ENCODE measurements at regions not wholly inside any gene's neighbourhood (a gene's known extent, or its start where the extent isn't known, plus 50 kb on each side); places are given as distances from the start of the nearest gene placed in this dataset.

GRCh38 chr5:152584103-152584502 is 179.0 kb upstream of the NMUR2 start:
- H2AFZ ChIP-seq (ENCODE audit: control insufficient read depth, low read depth, low read length) = no peak overlapping the region
- H3K4me1 ChIP-seq (ENCODE audit: control insufficient read depth, insufficient read depth, low read length) = no peaks in the 10 kb centered on the region
- no peak for DNase-seq (ENCODE audit: low read depth, low spot score)
- no peak overlapping the region for H3K9ac ChIP-seq (ENCODE audit: control insufficient read depth, insufficient read depth, low read length)
- intact Hi-C loops (cut with micrococcal nuclease; ENCODE audit: unreplicated experiment) = no loop called here
- H3K4me2 ChIP-seq (ENCODE audit: control insufficient read depth, insufficient read depth) = no peak overlapping the region
- BruUV-seq (replicated peaks) = no TSS peak
- in situ Hi-C loops (cut with MboI) = no loop called here
- no peak for ATAC-seq
- no peaks in the 10 kb centered on the region for H3K27me3 ChIP-seq (replicated peaks in 1 of 2; ENCODE audit: control insufficient read depth in 2 of 2, insufficient read depth in 2 of 2, low read length in 1 of 2)
- 2% methylated on average over 3 of the region's 3 CpGs for WGBS (ENCODE audit: insufficient coverage, insufficient replicate concordance, low lambda C conversion rate, missing lambda C conversion rate)
- no peak overlapping the region for H3K27ac ChIP-seq (ENCODE audit: control insufficient read depth, insufficient read depth)
- ChIA-PET SMC1A (ENCODE audit: uncharacterized antibody, unreplicated experiment) (no interaction called here), RAD21 (ENCODE audit: unreplicated experiment) (no interaction called here), CTCF (no interaction called here), POLR2A (no interaction called here)
- H3K36me3 ChIP-seq (ENCODE audit: control insufficient read depth in 2 of 2, insufficient read depth in 2 of 2, low read length in 1 of 2) = no peaks in the 10 kb centered on the region
- no peaks in the 10 kb centered on the region for H3K9me3 ChIP-seq (replicated peaks; ENCODE audit: control insufficient read depth, insufficient read depth, low read length)
- H3K4me3 ChIP-seq = no peak overlapping the region
- no peaks in the 10 kb centered on the region for H4K20me1 ChIP-seq (ENCODE audit: control insufficient read depth, insufficient read depth)
- no peaks in the 10 kb centered on the region for H3K79me2 ChIP-seq (ENCODE audit: control insufficient read depth, insufficient read depth, low read length)
- FAIRE-seq = no peak
- TF ChIP-seq, protein P1, sequence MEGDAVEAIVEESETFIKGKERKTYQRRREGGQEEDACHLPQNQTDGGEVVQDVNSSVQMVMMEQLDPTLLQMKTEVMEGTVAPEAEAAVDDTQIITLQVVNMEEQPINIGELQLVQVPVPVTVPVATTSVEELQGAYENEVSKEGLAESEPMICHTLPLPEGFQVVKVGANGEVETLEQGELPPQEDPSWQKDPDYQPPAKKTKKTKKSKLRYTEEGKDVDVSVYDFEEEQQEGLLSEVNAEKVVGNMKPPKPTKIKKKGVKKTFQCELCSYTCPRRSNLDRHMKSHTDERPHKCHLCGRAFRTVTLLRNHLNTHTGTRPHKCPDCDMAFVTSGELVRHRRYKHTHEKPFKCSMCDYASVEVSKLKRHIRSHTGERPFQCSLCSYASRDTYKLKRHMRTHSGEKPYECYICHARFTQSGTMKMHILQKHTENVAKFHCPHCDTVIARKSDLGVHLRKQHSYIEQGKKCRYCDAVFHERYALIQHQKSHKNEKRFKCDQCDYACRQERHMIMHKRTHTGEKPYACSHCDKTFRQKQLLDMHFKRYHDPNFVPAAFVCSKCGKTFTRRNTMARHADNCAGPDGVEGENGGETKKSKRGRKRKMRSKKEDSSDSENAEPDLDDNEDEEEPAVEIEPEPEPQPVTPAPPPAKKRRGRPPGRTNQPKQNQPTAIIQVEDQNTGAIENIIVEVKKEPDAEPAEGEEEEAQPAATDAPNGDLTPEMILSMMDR (IDR thresholded peaks at IDR 0.05 in 2 of 3, conservative IDR thresholded peaks at IDR 0.05 in 1 of 3; ENCODE audit: control insufficient read depth in 2 of 3, extremely low read depth in 1 of 3, insufficient read depth in 1 of 3, low read depth in 3 of 3, low read length in 3 of 3) = no peak
- TF ChIP-seq FOS (IDR thresholded peaks at IDR 0.05; ENCODE audit: borderline replicate concordance, extremely low read depth, insufficient read length) (no peak), BMI1 (IDR thresholded peaks at IDR 0.05; ENCODE audit: borderline replicate concordance) (no peak), LARP7 (IDR thresholded peaks at IDR 0.05) (no peak), POU2F2 (IDR thresholded peaks at IDR 0.05; ENCODE audit: borderline replicate concordance, low read depth, low read length) (no peak), ESRRA (IDR thresholded peaks at IDR 0.05; ENCODE audit: low read length) (no peak), CREB1 (IDR thresholded peaks at IDR 0.05; ENCODE audit: low read depth) (no peak), RAD51 (IDR thresholded peaks at IDR 0.05) (no peak), USF1 (IDR thresholded peaks at IDR 0.05; ENCODE audit: borderline replicate concordance, extremely low read length, insufficient read depth, low read depth, low read length) (no peak), CBX5 (IDR thresholded peaks at IDR 0.05; ENCODE audit: low read depth) (no peak), PML (IDR thresholded peaks at IDR 0.05; ENCODE audit: low read length) (no peak), SMAD5 (IDR thresholded peaks at IDR 0.05; ENCODE audit: low read depth) (no peak), CHD1 (IDR thresholded peaks at IDR 0.05; ENCODE audit: low read depth, low read length) (no peak), NFXL1 (IDR thresholded peaks at IDR 0.05; ENCODE audit: borderline replicate concordance) (no peak), JUNB (IDR thresholded peaks at IDR 0.05) (no peak), RUNX3 (IDR thresholded peaks at IDR 0.05; ENCODE audit: low read length) (no peak), NFIC (IDR thresholded peaks at IDR 0.05; ENCODE audit: low read depth, low read length) (no peak)
- TF ChIP-seq, protein P2, sequence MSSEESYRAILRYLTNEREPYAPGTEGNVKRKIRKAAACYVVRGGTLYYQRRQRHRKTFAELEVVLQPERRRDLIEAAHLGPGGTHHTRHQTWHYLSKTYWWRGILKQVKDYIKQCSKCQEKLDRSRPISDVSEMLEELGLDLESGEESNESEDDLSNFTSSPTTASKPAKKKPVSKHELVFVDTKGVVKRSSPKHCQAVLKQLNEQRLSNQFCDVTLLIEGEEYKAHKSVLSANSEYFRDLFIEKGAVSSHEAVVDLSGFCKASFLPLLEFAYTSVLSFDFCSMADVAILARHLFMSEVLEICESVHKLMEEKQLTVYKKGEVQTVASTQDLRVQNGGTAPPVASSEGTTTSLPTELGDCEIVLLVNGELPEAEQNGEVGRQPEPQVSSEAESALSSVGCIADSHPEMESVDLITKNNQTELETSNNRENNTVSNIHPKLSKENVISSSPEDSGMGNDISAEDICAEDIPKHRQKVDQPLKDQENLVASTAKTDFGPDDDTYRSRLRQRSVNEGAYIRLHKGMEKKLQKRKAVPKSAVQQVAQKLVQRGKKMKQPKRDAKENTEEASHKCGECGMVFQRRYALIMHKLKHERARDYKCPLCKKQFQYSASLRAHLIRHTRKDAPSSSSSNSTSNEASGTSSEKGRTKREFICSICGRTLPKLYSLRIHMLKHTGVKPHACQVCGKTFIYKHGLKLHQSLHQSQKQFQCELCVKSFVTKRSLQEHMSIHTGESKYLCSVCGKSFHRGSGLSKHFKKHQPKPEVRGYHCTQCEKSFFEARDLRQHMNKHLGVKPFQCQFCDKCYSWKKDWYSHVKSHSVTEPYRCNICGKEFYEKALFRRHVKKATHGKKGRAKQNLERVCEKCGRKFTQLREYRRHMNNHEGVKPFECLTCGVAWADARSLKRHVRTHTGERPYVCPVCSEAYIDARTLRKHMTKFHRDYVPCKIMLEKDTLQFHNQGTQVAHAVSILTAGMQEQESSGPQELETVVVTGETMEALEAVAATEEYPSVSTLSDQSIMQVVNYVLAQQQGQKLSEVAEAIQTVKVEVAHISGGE (CRISPR knock-in tag; IDR thresholded peaks at IDR 0.05) = no peak
- TF ChIP-seq, protein P3, sequence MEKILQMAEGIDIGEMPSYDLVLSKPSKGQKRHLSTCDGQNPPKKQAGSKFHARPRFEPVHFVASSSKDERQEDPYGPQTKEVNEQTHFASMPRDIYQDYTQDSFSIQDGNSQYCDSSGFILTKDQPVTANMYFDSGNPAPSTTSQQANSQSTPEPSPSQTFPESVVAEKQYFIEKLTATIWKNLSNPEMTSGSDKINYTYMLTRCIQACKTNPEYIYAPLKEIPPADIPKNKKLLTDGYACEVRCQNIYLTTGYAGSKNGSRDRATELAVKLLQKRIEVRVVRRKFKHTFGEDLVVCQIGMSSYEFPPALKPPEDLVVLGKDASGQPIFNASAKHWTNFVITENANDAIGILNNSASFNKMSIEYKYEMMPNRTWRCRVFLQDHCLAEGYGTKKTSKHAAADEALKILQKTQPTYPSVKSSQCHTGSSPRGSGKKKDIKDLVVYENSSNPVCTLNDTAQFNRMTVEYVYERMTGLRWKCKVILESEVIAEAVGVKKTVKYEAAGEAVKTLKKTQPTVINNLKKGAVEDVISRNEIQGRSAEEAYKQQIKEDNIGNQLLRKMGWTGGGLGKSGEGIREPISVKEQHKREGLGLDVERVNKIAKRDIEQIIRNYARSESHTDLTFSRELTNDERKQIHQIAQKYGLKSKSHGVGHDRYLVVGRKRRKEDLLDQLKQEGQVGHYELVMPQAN (conservative IDR thresholded peaks at IDR 0.05) = no peak
